RKO (cell line): ENCODE measurements at regions not wholly inside any gene's neighbourhood (a gene's known extent, or its start where the extent isn't known, plus 50 kb on each side); places are given as distances from the start of the nearest gene placed in this dataset.

Source experiments
- DNase-seq: peaks from one replicate; pipeline ENCODE4 v3.0.0-alpha.2; 2016; ENCODE audit warnings: low spot score

DNA sequence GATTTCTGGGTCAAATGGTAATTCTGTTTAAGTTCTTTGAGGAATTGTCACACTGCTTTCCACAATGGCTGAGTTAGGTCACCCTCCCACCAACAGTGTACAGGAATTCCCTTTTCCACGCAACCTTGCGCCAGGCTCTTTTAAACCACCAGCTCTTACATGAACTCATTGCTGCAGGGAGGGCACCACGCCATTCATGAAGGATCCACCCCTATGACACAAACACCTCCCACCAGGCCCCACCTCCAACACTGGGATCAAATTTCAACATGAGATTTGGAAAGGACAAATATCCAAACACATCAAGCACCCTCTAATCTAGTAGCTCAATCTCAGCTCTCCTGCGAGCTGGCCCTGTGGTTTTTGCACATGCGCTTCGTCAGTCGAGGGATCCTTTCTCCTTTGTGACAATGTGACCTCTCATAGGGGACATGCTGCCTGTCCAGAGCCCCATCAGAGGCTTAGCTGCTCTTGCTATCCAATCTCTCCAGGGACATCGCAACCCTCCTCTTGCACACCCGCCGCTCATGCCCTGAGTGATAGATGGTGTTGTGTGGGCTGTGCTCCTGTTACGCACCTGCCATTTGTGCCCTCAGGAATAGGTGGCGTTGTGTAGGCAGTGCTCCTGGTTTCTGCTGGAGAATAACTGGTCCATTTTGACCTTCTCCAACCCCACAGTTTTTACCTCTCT is 328.0 kb downstream of the UQCRFS1 start:
- DNase-seq = no peak

- no peak for DNase-seq
Observed at GRCh38 chr19:28883241-28883693, 329.7 kb downstream of the UQCRFS1 start.

- no peak for DNase-seq
Observed at GRCh38 chr19:28882818-28883217, 330.1 kb downstream of the UQCRFS1 start.

DNA sequence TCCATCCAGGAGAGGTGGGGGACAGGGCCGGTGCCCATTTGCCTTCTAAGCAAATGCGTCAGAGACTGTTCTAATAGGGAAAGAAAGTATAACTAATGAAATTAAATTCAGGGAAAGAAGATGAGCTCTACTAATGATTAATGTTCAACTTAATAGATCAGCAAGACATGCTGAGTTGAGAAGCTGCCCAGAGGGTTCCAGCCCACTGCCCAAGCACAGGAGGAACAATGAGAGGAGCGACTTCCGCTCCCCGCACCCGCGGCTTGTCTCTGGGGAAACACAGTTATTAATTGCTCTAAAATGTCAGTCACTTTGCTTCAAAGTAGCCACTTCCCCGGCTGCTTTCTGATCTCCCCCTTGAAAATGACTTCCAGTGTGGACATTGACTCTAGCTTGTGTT is 331.3 kb downstream of the UQCRFS1 start:
- peak; percentile 10 for DNase-seq

- no peak for DNase-seq
Observed at GRCh38 chr19:28880735-28881401, 332.1 kb downstream of the UQCRFS1 start.

DNA sequence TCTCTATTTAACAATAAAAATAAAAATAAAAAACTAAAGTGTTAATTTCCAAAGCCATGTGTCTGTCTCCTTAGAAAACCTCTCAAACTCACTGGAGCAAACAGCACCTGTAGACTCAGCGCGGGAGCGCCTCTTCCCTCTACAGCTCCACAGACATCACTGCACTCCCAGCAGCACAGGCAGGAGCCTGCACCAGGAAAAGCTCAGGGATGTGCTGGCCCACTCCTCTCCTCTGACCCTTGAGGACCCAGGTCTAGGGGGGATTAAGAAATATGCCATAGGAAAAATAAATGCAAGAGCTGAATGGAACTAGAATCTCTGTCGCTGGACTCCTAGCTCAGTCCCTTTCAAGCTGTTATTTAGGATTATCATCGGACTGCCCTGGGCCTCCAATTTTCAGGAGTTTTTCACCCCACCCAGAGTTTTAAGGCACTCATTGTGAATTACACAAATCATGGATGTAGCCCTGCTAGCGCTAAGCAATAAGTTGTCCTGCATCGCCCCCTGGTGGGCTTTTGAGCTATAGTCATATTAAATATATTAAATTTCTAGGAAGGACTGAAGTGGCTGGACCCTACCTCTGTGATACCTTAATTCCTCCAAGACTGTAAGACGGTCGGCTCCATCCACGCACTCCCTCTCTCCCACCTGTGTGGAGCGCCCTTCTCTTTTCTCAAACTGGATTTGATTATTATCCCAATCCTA is 333.9 kb downstream of the UQCRFS1 start:
- DNase-seq = peak; percentile 77

- no peak for DNase-seq
Observed at GRCh38 chr19:28876609-28877123, 336.3 kb downstream of the UQCRFS1 start.

DNA sequence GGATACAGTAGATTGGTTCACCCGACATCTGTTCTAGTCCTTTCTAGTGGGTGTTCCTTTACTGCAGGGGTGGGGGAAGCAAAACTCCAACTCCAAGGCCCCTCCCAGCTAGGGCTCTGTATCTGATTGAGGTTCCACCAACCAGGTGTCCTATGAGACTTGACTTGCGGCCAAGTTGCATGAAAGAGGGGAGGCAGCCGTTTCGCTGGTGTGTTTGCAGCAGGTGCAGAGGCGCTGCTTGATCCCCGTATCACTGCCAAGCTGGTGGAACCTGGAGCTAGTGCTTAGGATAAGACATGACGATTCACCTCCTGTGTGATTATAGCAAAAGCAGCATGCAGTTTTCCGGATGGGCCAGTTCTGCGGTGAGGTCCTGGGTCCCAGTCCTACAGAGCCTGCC is 338.2 kb downstream of the UQCRFS1 start:
- no peak for DNase-seq

DNA sequence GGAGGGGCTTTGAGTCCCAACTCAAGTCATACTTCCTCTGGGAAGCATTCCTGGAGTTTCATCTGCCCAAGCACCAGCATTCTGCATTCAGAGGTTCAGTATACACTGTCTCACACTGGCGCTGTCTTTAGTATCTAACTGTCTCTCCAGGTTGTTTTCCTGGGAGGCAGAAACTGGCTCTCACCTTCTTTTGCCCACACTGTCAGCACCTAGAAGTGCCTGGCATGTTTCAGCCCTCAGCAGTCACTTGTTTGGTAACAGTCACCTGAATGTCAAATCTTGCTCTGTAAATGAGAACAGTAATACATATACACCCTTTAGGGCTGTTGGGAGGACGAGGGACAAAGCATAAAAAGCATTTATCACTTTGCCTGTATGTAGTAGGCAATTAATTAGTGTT is 339.6 kb downstream of the UQCRFS1 start:
- no peak for DNase-seq

GRCh38 chr19:28871099-28871725 is 341.7 kb downstream of the UQCRFS1 start:
- DNase-seq = no peak

- no peak for DNase-seq
Observed at GRCh38 chr19:28869459-28869858, 343.5 kb downstream of the UQCRFS1 start.

DNA sequence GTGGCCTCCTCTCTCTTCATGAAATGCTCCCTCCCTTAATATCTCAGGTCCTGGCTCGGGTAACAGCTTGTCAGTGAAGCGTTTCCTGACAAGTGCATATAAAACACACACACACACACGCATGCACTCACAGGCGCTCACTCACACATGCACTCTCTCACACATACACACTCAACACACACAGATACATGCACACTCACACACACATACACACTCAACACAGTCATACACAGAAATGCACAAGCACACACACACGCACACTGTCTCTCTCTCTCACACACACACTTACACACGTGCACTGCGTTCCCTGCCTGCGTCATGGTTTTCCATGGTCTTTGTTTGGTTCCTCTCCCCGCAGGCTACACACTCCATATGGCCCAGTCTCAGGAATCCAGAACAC is 344.1 kb downstream of the UQCRFS1 start:
- no peak for DNase-seq

DNA sequence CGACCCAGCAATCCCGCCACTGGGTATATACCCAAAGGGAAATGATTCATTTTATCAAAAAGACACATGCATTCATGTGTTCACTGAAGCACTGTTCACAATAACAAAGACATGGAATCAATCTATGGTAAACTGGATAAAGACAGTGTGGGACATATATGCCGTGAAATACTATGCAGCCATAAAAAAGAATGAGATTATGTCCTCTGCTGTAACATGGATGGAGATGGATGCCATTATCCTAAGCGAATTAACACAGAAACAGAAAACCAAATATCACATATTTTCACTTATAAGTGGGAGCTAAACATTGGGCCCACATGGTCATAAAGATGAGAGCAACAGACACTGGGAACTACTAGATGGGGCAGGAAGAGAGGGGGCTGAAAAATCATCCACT is 345.0 kb downstream of the UQCRFS1 start:
- no peak for DNase-seq

GRCh38 chr19:28864577-28865042 is 348.3 kb downstream of the UQCRFS1 start:
- no peak for DNase-seq

DNA sequence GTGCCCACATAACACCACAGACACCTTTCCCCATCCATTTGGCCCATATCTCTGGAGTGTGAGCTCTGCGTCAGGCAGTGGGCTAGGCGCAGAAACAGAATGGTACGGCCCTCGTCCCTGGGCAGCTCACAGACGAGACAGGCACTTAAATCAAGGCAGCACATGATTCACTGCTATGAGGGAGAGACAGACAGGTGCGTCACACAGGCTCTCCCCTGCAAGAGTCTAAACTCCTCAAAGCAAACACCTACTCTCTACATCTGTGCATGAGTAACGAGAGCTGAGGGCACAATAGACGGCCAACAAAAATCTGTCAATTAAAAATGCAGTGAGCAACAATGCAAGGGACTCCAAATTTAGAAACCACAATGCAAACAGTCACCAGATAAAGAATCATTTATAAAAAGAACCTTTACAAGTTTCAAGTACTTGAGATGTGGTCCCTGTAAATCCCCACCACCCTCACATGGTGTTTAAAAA is 348.9 kb downstream of the UQCRFS1 start:
- DNase-seq = no peak

- no peak for DNase-seq
Observed at GRCh38 chr19:28862238-28862637, 350.7 kb downstream of the UQCRFS1 start.

DNA sequence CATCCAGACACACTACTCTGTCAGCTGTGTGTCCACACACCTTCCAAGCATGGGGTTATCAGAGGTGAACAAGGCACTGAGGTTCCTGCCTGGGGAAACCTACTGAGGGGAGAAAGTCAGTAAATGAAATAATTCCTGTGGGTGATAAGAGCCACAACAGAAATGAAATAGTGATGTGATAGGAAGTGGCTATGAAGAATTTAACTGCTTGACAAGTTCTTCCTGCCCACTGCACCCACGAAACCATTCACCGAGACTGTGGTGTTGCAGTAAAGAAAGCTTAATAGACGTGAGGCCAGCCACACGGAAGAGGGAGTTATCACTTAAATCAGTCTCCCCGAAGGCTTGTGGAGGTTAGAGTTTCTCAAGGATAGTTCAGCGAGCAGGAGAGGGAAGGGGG is 353.1 kb downstream of the UQCRFS1 start:
- no peak for DNase-seq

DNA sequence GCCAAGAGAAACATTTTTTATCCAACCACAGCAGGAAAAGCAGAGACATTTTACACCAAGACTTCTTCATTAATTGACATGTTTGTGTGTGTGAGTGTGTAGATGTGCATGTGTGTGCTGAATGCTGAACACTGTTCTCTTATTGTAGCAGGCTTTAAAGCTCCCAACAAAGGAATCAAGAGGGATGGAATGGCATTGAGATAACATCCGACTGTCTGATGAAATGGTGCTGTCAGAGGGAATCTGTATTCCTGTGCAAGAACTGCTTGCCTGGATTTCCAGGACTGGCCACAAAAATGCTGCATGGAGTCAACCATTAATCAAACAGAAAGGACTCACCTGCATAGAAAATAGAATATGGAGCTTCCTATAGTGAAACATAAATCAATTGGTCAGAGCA is 354.0 kb downstream of the UQCRFS1 start:
- no peak for DNase-seq

DNA sequence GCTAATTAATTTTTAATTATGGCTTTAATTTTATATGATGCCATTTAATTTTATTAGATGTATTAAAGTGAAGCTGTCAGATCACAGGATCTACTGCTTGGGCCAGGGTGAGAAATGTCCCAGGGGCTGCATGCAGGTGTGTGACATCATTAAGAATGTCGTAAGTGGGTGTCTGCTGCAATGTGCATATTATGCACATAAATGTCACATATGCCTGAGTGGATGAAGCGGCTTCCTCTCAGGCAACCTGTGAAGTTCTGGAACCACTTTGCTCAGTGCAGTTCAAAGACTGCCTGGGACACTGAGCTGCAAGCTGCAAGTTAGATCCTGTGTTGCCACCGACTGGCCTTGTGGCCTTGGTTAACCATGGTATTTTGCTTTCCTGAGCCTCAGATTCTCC is 355.0 kb downstream of the UQCRFS1 start:
- DNase-seq = no peak

GRCh38 chr19:28855216-28855615 is 357.7 kb downstream of the UQCRFS1 start:
- DNase-seq = no peak

GRCh38 chr19:28847468-28847867 is 365.5 kb downstream of the UQCRFS1 start:
- DNase-seq = peak; percentile 31
